Activated CD4-positive, alpha-beta memory T cell treated with anti-CD3 and anti-CD28 coated beads, Interleukin-2, amount 10 ng/mL, durations not matched to agents 7 days and 5 days (primary cell): ENCODE measurements at regions not wholly inside any gene's neighbourhood (a gene's known extent, or its start where the extent isn't known, plus 50 kb on each side); places are given as distances from the start of the nearest gene placed in this dataset.
"Not testable (repeated sequence)": the region's sequence is repeated elsewhere in the genome, so short reads cannot be mapped to it uniquely, and the experiment has no call there.

ENCODE experiments used
- CTCF ChIA-PET: fragments of 350-600 bp; sonication (Branson Sonifier 250); formaldehyde crosslinking; loops from one replicate; lab custom pipeline; 2021; ENCODE audit warnings: antibody characterized with exemption, inconsistent platforms; lab: Charles Lee
- POLR2A ChIA-PET: fragments of 350-600 bp; sonication (Branson Sonifier 250); formaldehyde crosslinking; loops from one replicate; lab custom pipeline; 2021; ENCODE audit warnings: antibody characterized with exemption; lab: Charles Lee
- DNase-seq: peaks from one replicate; pipeline ENCODE4 v3.0.0-alpha.2; 2020
- H3K27ac Mint-ChIP-seq: one replicate; pipeline ENCODE4 v1.8.0; 2021; ENCODE audit warnings: mild to moderate bottlenecking, mixed read lengths
- H3K27me3 Mint-ChIP-seq: one replicate; pipeline ENCODE4 v1.8.0; 2021; ENCODE audit warnings: mixed read lengths
- H3K36me3 Mint-ChIP-seq: one replicate; pipeline ENCODE4 v1.8.0; 2021; ENCODE audit warnings: low read depth, mixed read lengths
- H3K4me1 Mint-ChIP-seq: one replicate; pipeline ENCODE4 v1.8.0; 2021; ENCODE audit warnings: mixed read lengths
- H3K4me3 Mint-ChIP-seq: one replicate; pipeline ENCODE4 v1.8.0; 2021; ENCODE audit warnings: mild to moderate bottlenecking, mixed read lengths
- H3K9me3 Mint-ChIP-seq: one replicate; pipeline ENCODE4 v1.8.0; 2021; ENCODE audit warnings: mixed read lengths

GRCh38 chr6:121590916-121591315 lies 155.5 kb downstream of the GJA1 start:
- POLR2A ChIA-PET: no interaction called here
- no peaks in the 10 kb centered on the region for H3K4me1 Mint-ChIP-seq
- CTCF ChIA-PET: no interaction called here
- H3K36me3 Mint-ChIP-seq: no peaks in the 10 kb centered on the region
- no peak overlapping the region for H3K27ac Mint-ChIP-seq
- H3K4me3 Mint-ChIP-seq: no peak overlapping the region
- no peaks in the 10 kb centered on the region for H3K27me3 Mint-ChIP-seq
- no peak for DNase-seq
- no peaks in the 10 kb centered on the region for H3K9me3 Mint-ChIP-seq

GRCh38 chr6:121592261-121592935 lies 157.0 kb downstream of the GJA1 start:
- Mint-ChIP-seq H3K27ac (no peak overlapping the region), H3K4me1 (no peaks in the 10 kb centered on the region), H3K9me3 (no peaks in the 10 kb centered on the region), H3K36me3 (no peaks in the 10 kb centered on the region), H3K27me3 (no peaks in the 10 kb centered on the region), H3K4me3 (no peak overlapping the region)
- ChIA-PET POLR2A (no interaction called here), CTCF (no interaction called here)
- DNase-seq: no peak

- Mint-ChIP-seq H3K4me1 (no peaks in the 10 kb centered on the region), H3K27ac (no peak overlapping the region), H3K36me3 (no peaks in the 10 kb centered on the region), H3K27me3 (no peaks in the 10 kb centered on the region), H3K9me3 (no peaks in the 10 kb centered on the region), H3K4me3 (no peak overlapping the region)
- CTCF ChIA-PET: no interaction called here
- POLR2A ChIA-PET: no interaction called here
- no peak for DNase-seq
These were observed 157.7 kb downstream of the GJA1 start for GRCh38 chr6:121593011-121593641.

- H3K9me3 Mint-ChIP-seq: no peaks in the 10 kb centered on the region
- ChIA-PET CTCF (no interaction called here), POLR2A (no interaction called here)
- no peak overlapping the region for H3K4me3 Mint-ChIP-seq
- H3K4me1 Mint-ChIP-seq: no peaks in the 10 kb centered on the region
- H3K27me3 Mint-ChIP-seq: no peaks in the 10 kb centered on the region
- no peaks in the 10 kb centered on the region for H3K36me3 Mint-ChIP-seq
- no peak overlapping the region for H3K27ac Mint-ChIP-seq
- DNase-seq: no peak
These were observed 158.6 kb downstream of the GJA1 start for GRCh38 chr6:121594053-121594452.

- no peak for DNase-seq
- H3K36me3 Mint-ChIP-seq: no peaks in the 10 kb centered on the region
- ChIA-PET CTCF (no interaction called here), POLR2A (no interaction called here)
- no peaks in the 10 kb centered on the region for H3K27me3 Mint-ChIP-seq
- H3K9me3 Mint-ChIP-seq: no peaks in the 10 kb centered on the region
- H3K27ac Mint-ChIP-seq: no peak overlapping the region
- no peak overlapping the region for H3K4me3 Mint-ChIP-seq
- H3K4me1 Mint-ChIP-seq: no peaks in the 10 kb centered on the region
These were observed 160.2 kb downstream of the GJA1 start for GRCh38 chr6:121595646-121596045.

- Mint-ChIP-seq H3K4me1 (no peaks in the 10 kb centered on the region), H3K9me3 (no peaks in the 10 kb centered on the region), H3K27me3 (no peaks in the 10 kb centered on the region), H3K36me3 (no peaks in the 10 kb centered on the region), H3K27ac (no peak overlapping the region), H3K4me3 (no peak overlapping the region)
- ChIA-PET CTCF (no interaction called here), POLR2A (no interaction called here)
- DNase-seq: no peak
These were observed 161.0 kb downstream of the GJA1 start for GRCh38 chr6:121596441-121596840.

- no peaks in the 10 kb centered on the region for H3K36me3 Mint-ChIP-seq
- H3K4me1 Mint-ChIP-seq: no peaks in the 10 kb centered on the region
- no peak for DNase-seq
- no peak overlapping the region for H3K27ac Mint-ChIP-seq
- H3K9me3 Mint-ChIP-seq: no peaks in the 10 kb centered on the region
- no peak overlapping the region for H3K4me3 Mint-ChIP-seq
- ChIA-PET POLR2A (no interaction called here), CTCF (no interaction called here)
- H3K27me3 Mint-ChIP-seq: no peaks in the 10 kb centered on the region
These were observed 162.2 kb downstream of the GJA1 start for GRCh38 chr6:121597654-121598053.

- DNase-seq, H3K27ac Mint-ChIP-seq, H3K4me1 Mint-ChIP-seq, POLR2A ChIA-PET, H3K4me3 Mint-ChIP-seq, CTCF ChIA-PET, H3K36me3 Mint-ChIP-seq, H3K27me3 Mint-ChIP-seq, H3K9me3 Mint-ChIP-seq: not testable (repeated sequence)
These were observed 163.9 kb downstream of the GJA1 start for GRCh38 chr6:121599331-121599730.

GRCh38 chr6:121600389-121601168 lies 165.1 kb downstream of the GJA1 start:
- CTCF ChIA-PET: no interaction called here
- no peaks in the 10 kb centered on the region for H3K4me1 Mint-ChIP-seq

GRCh38 chr6:121603486-121603885 lies 168.0 kb downstream of the GJA1 start:
- Mint-ChIP-seq H3K27me3 (no peaks in the 10 kb centered on the region), H3K4me3 (no peak overlapping the region), H3K27ac (no peak overlapping the region), H3K36me3 (no peaks in the 10 kb centered on the region), H3K4me1 (no peaks in the 10 kb centered on the region), H3K9me3 (no peaks in the 10 kb centered on the region)
- DNase-seq: no peak
- ChIA-PET POLR2A (no interaction called here), CTCF (no interaction called here)

More at GRCh38 chr6:121600389-121601168, 165.1 kb downstream of the GJA1 start:
- POLR2A ChIA-PET: no interaction called here
- H3K36me3 Mint-ChIP-seq: no peaks in the 10 kb centered on the region
- no peak for DNase-seq
- H3K27ac Mint-ChIP-seq: no peak overlapping the region
- no peaks in the 10 kb centered on the region for H3K27me3 Mint-ChIP-seq
- H3K4me3 Mint-ChIP-seq: no peak overlapping the region
- H3K9me3 Mint-ChIP-seq: no peaks in the 10 kb centered on the region

GRCh38 chr6:121607721-121608120 lies 172.3 kb downstream of the GJA1 start:
- H3K4me3 Mint-ChIP-seq: no peak overlapping the region
- H3K4me1 Mint-ChIP-seq: no peaks in the 10 kb centered on the region
- ChIA-PET CTCF (interaction anchor here (0.8 kb wide), 1 partner anchor 9 kb away, joined by 7 read pairs; no protein-coding TSS in a partner anchor), POLR2A (no interaction called here)
- no peak for DNase-seq
- no peaks in the 10 kb centered on the region for H3K9me3 Mint-ChIP-seq
- no peak overlapping the region for H3K27ac Mint-ChIP-seq
- H3K36me3 Mint-ChIP-seq: no peaks in the 10 kb centered on the region
- no peaks in the 10 kb centered on the region for H3K27me3 Mint-ChIP-seq

GRCh38 chr6:121608270-121608669 lies 172.8 kb downstream of the GJA1 start:
- Mint-ChIP-seq H3K27ac (no peak overlapping the region), H3K4me1 (no peaks in the 10 kb centered on the region), H3K9me3 (no peaks in the 10 kb centered on the region), H3K4me3 (no peak overlapping the region), H3K27me3 (no peaks in the 10 kb centered on the region), H3K36me3 (no peaks in the 10 kb centered on the region)
- ChIA-PET CTCF (no interaction called here), POLR2A (no interaction called here)
- DNase-seq: no peak

- Mint-ChIP-seq H3K4me3 (no peak overlapping the region), H3K36me3 (no peaks in the 10 kb centered on the region), H3K27me3 (no peaks in the 10 kb centered on the region), H3K4me1 (no peaks in the 10 kb centered on the region), H3K9me3 (no peaks in the 10 kb centered on the region), H3K27ac (no peak overlapping the region)
- ChIA-PET POLR2A (no interaction called here), CTCF (no interaction called here)
- no peak for DNase-seq
These were observed 173.8 kb downstream of the GJA1 start for GRCh38 chr6:121609281-121609680.
